A204.1 (cell line): ENCODE measurements at regions not wholly inside any gene's neighbourhood (a gene's known extent, or its start where the extent isn't known, plus 50 kb on each side); places are given as distances from the start of the nearest gene placed in this dataset.
"Not testable (repeated sequence)": the region's sequence is repeated elsewhere in the genome, so short reads cannot be mapped to it uniquely, and the experiment has no call there.

Experiments used
- FAIRE-seq: peaks from 2 replicates; lab custom pipeline; 2012; peaks lifted over from hg19 to GRCh38; lab: Jason Lieb, UNC

DNA sequence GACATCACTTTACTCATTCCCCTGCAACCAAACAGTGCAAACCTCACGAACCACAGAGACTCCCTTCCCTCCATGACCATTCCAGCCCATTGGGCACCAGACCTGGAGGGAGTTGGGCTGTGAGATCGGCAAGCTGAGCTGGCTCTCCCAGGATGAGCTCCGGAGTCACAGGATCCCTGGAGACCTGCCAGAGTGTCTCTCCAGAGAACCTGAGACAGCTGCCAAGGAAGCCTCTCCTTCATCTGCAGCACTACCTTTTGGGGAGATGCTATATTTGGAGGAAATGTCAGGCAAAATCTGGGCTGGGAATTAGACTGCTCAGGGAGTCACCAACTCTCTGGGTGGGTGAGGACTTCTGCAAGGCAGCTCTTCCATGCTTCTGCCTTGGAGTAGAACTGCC, 417.4 kb downstream of the TNS1 start:
- FAIRE-seq, result no peak

DNA sequence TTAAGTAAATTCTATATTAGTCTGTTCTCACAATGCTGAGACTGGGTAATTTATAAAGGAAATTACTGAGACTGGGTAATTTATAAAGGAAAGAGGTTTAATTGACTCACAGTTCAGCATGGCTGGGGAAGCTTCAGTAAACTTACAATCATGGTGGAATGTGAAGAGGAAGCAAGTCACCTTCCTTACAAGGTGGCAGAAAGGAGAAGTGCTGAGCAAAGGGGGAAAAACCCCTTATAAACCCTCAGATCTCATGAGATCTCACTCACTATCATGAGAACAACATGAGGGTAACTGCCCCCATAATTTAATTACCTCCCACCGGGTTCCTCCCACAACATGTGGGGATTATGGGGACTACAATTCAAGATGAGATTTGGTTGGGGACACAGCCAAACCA, 422.4 kb downstream of the TNS1 start:
- FAIRE-seq, result not testable (repeated sequence)

DNA sequence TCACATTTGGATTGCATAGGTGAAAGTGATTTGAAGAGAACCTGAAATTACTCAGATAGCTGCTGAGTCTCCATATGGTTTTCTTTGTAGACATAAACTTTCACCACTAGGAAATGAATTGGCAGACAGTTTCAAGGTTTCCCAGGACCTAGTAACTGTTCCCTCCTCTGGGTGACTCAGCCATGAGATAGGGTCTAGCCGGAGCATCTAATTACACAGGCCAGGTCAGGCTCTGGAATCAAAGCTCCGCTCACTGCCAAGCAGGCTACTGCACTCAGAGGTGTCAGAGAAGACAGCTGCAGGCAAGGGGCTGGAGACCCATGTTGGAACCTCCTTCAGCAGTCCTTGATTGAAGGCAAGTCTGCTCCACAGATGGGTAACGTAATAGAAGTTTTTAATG, 429.2 kb downstream of the TNS1 start:
- no peak for FAIRE-seq

DNA sequence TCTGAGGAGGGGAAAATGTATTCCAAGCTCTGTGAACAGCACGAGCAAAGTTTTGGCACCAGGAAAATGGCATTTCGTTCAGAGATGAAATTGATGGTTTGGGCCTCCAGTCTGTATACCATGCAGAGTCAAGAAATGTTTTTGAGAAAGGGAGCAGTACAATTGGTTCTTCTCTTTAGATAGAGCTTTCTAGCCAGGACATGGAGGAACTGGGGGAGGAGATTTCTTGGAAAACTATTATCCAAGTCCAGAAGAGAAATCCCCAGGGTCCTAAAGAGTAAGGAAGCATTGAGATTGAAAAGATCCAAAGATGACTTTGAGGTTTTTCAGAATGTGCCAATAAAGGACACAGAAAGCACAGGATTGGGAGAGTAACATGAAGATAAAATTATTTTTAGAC, 432.4 kb downstream of the TNS1 start:
- FAIRE-seq, result no peak

DNA sequence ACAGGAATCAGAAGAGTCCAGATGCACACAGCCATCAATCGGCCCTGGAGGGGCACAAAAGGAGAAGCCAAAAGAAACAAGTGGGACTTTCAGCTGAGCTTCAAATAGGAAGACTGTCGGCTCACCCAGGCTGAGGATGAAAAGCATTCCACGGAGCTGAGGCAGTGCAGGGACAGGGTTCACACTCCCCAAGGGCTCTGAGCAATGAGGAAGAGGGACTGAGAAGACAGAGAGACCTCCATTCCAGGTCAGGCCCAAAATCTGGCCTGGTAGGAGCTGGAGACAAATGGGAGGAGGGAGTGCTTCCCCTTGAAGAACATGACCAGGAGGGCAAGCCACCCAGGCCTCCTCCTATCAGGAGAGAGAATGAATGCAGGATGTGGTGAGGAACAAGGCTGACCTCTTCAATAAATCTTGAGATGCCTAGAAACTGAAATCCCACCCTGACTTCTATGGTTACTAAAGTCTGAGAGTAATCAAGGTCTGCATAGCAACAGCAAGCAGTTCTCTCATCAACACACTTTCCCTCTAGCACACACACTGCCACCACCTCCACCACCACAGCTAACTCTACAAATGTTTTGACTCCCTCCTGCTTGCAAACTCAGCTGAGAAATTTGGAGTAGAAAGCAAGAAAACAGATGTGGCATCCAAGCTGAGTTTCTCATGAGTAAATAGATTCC, 434.4 kb downstream of the TNS1 start:
- FAIRE-seq, result no peak

DNA sequence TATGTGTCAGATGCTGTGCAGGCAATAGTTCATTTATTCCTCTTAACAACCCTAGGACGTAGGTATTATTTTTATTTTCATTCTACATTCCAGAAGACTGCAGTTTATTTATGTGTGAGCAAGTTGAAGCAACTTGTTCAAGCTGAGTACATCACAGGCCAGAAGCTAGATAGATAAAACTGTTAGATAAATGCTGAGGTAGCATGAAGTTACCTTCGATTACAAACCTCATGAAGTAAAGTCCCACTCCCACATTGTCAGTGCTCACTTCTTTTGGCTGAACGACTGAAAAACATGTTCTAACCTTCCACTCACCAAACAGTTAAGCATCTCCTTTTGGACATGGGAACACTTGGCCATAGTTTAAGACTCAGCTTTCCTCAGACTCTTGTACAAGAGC, 439.2 kb downstream of the TNS1 start:
- no peak for FAIRE-seq

DNA sequence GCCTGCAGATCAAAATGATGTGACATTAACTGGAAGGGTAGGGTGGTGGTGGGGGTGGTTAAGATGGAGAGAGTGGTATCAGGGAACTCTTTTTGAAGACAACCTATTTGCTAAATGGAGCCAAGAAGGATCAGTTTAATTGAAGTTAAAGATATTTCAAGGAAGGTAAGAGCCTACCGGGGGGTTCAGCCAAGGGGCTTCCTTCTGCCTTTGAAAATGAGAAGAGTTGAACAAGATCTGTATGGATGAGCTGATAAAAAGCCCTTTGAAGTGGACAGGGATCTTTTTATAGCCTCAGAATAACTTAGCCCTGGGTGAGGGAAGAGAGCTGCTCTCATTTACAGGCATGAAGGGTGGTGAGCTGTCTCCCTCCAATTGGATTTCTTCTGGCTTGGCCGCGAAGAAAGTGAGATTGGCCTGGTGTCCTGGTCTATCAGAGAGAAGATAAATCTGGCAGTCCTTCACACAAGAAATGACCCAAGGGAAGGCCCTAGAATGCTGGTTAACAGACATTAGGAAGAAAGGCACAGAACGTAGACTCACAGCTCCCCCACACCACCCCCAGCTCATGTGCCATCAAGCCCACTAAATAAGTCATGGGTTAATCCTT, 439.8 kb downstream of the TNS1 start:
- FAIRE-seq, result no peak

DNA sequence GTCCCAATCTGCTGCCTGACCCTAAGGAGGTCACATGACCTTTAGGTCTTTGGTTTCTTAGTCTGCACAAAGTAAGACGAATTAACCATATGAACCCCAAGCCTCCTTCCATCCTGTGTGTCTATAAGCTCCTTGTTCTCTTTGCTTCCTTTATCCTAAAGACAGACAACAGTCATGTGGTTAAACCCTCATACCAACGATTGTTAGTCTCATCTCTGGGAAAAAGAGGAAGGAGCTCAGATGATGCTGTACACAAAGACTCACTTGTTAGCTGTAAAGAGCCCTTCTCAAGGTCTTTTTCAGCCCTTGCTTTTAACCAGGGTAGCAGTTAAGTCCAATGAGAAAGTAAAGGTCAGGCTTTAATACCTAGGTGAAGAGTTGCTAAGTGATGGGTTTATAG, 443.7 kb downstream of the TNS1 start:
- FAIRE-seq, result no peak

DNA sequence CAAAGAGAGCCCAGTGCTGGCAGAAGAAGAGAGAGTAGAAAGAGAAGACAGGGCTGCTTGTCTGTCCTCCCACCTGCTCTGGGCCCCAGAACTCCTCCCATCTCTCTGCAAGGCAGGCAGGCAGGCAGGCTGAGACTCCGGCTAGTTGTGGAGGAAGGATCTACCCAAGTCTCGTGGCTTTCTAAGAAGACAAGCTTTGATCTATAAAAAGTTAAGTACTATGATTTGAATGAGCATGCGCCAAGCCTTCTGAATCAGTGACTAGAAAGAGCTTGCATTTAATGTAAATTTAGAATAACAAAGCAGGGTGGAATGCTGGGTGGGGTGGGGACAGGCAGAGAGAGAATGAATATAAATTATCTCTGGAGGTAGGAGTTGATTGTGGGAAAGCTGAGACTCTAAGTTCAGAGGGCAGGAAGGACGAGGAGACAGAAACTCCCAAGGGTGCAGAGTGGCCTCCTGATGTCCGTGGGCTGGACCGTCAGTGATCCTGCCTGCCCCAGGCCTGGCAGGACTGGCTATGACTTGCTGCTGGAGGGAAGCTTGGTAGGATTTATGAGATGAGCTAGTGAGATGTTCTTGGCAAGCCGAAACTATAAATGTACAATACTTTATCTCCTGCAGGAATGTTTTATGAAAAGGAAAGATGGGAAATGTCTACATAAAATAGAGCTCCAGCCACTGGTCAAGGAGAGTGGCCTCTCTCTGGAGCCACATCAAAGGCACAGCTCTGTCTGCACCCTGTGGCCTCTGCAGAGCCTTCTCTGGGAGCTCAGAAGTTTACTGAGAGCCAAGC, 447.5 kb downstream of the TNS1 start:
- FAIRE-seq, result no peak

DNA sequence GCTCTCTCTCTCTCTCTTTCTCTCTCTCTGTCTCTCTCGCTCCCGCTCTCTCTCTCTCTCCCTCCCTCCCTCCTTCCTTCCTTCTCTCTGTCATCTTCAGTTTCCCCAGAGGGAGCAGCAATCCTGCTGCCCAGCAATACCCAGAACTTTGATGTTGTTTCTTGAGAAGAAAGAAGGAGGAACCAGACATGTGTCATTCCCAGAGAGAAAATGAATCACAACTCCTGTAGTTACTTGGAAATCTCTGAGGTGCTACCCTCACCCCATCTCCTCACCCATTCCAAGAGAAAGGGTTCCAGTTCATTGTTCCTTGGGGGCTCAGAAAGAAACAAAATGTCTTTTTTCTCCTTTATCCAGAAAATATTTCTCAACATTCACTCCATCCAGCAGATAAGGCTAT, 449.1 kb downstream of the TNS1 start:
- FAIRE-seq, result no peak

DNA sequence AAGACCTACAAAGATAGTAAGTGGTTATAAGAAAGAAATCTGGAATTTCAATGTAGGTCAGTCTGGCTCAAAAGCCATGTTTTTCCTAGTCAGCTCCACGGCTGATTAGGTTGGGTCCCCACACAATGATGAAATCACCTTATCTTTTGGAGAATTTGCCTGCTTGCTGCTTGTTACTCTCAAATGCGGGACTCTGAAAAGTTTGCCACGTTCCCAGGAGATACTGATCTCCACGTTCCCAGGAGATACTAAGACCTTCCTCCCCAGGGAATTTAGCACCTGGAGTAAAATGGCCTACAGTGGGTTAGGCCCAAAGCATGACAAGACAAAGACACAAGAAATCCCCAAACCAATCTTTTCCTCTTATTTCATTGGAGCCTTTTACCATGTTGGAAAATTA, 449.6 kb downstream of the TNS1 start:
- no peak for FAIRE-seq

DNA sequence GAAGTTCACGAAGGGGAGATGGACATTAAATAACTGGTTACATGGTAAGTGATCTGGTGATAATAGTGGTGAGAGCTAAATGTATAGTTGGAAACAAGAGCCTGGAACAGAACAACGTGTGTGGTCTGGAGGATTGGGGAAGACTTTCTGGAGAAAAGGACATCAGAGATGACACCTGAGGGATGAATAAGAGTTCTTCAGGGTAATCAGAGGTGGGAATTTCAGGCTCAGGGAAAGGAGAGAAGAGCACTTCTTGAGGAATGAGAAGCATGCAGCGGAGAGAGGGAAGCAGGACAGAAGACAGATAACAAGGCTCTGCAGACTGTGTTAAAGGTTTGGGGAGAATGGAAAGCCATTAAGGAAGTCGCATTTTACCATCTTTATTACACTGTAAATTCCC, 450.7 kb downstream of the TNS1 start:
- FAIRE-seq, result no peak

DNA sequence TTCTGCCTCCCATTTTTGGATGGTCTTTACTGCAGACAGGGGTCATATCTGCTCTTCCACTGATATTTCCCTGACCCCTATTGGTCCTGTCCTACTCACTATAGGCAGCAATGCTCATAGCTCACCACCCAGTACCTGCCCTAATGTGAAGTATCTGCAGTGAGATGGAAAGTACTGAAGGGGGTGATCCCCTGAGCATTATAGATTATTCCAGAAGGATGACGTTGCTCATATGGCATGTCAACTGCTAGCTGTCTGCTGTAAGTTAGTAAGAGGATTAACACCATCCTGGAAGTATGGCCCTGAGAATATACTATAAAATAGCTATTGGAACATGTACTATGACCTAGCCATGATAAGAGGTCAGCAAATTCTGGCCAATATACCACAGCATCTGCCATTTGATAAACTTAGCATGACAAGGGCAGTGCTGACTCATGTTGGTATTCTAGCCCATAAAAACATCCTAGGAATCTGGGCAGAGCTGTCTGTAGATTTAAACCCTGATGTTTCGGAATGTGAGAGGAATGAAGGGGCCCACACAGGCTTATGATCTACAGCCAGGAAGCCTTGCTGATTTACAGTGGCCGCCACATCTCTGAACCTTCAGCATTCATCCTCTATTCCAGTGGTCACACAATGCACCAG, 451.4 kb downstream of the TNS1 start:
- no peak for FAIRE-seq

DNA sequence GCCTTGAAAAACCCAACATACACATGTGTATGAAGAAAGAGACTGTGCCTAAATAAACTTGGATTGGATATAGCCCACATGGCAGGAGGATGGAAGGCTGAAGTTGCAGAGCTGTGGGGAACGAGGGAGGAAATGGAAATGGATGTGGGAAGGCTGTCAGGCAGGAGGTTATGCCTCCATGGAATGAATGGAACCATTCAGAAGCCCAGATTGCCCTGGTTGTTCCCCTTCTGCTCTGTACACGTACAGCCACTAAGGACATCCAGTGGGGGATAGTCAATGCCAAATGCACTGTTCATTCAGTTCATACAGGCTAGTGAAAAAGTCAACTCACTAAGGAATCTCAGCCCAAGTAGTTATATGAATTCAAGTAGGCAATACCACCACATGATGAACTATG, 463.7 kb downstream of the TNS1 start:
- FAIRE-seq, result no peak

DNA sequence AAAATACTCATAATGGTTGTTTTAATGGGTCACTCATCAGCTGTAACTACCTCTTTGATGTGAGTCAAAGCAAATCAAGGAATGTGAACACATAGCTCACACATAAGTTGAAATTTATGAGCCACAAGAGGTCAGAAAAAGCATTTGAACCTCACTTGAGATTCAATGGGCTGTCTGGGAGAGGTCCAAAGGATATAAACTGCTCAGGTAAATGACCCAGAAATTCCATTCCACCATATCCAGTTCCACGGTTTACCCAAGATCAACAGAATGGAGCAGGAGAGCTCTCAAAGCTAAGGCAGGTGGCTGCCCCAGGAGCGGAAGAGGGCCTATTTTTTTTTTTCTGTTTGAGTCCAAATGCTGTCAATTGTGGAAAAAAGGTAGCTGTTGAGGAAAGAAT, 464.1 kb downstream of the TNS1 start:
- no peak for FAIRE-seq

DNA sequence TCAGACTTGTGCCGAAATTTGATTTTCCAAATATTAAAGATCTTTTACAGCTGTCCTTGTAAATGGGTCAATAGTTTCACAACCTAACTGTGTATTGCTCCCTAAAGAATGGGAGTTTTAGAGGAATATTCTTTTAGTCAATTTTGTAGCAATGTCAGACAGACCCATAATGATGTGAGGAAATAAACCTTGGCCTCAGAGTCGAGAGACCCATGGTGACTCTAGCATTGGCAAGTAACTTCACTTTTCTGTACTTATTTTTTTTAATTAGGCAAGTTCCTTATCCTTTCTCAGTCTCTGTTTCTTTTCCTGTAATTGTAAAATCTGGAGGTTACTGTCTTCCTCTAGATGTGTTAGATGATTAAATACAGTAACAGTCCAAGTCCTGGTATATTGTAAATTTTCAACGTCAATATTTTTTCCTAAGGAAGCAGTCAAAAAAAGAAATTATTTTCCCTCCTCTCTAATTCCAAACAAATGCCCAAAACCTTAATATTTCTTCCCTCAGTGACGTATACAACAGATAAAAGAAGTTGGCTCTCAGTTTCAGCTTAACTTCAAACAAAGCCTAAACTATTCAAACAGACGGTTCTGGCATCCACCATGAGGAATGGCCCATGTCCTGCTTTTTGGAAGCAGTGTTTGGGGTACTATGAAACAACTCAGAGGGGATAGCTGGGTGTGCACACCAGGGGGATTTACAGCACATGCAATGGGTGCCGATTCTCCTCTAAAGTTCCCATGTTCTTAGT, 466.7 kb downstream of the TNS1 start:
- FAIRE-seq, result no peak

DNA sequence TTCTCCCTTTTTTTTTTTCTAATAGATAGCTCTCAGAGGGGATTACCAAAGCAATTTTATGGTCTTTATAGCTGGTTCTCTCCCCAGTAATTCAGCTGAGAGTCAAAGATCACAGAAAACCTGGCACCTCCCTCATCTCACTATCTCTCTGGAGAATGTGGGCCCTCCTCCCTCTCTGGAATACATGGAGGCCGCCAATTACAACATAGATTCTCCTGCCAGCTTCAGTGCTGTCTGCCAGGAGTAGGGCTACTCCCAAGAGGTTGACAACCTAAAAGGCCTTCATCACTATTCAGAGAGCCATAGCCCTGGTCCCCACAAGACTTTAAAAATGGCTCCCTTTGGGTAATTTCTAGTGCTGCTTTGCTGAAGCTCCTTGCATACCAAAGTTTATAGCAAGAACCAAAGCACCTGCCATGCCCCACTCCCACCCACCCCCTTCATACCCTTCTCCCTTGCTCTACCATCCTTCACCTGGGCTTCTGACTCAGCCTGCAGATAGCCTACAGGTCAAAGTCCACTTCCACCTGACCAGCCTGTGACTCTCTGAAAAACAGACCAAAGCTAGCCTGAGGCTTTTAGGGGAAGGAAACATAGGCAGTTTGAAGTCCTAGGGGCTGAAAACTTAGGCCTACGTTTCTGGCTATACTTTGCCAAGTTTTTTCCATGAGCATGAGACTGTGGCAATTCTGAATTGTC, 472.3 kb downstream of the TNS1 start:
- FAIRE-seq, result no peak

DNA sequence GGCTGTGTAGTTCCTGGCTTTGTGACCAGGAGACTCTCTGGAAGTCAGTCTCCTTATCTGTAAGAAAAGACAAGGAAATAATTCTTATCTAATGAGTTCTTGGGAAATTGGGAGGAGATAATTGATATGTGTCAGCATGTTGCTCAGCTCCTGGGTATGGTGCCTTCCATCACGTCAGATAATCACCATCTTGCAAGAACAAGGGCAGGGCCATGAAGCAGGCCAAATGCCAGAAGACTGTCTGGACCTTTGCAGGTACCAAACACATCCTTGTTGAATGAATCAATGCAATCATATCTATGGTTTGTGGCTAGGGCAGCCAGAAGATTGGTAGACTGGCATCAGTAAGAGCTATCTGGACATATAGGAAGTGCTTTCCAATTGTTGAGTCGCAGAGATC, 473.5 kb downstream of the TNS1 start:
- FAIRE-seq, result no peak

DNA sequence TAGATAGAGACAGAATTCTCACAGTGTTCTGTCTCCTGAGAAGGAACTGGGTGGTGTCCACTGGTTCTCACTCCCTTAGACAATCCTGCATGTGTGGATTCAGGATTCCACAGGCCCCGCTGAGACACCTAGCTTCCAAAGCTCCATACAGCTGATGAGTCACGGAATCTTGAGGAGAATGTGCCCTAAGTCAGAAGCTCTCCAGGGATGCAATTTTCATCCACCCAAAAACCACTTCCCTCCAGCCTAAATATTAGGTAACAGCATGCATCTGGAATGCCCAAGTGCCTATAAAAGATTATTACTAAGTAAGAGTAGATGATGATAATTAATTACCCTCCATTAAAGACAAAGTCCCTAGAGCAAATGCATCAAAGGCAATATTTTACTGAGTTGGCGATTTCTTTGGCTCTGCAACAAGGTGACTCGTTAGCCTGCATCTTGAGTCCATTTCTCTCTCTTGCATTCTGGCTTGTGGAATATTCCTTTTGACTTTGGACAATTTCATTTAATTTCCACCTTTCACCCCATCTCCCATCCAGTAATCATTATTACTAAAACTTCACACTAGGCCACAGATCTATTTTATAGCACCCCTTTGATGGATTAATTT, 475.1 kb downstream of the TNS1 start:
- FAIRE-seq, result no peak

DNA sequence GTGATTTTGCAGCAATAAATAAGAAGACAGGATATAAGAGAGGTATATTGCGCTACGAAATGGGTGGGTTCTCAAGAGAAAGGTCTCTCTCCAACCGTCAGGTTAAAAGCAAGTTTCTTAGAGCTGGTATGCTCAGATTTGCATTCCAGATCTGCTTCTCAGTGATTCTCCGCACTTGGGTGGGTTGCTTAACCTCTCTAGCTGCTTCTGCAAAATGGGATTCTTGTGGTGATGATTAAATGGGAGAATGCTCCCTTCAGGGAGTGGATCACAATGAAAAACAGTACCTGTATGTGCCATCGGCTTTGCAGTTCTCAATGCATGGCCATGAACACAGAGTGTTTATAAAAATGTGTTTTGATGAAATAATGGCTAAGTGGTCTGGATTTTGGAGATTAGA, 477.7 kb downstream of the TNS1 start:
- no peak for FAIRE-seq

DNA sequence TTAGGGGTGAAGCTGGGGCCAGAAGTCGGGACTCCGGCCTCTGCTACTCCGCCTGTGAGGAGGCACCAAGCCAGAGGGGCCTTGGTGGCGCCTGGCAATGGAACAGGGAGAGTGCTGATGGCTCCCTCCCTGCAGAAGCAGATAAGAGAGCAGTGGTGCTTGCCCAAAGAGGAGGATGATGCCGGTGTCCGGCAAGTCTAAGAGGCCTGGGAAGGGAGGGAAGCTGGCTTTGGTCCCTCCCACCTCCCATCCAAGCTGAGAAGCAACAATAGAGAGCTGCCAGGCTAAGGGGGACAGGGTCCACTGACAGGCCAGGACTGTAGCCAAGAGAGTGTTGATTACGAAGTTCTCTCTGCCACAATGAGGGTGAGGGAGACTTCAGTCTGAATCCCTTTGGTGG, 479.5 kb downstream of the TNS1 start:
- no peak for FAIRE-seq
